IMR-90 (cell line): ENCODE measurements at regions not wholly inside any gene's neighbourhood (a gene's known extent, or its start where the extent isn't known, plus 50 kb on each side); places are given as distances from the start of the nearest gene placed in this dataset.
A peak's percentile ranks its signal among the peaks of the same experiment; 100 is the strongest.

Experiments used
- ATAC-seq: fragments of 200-7000 bp; cut with Tn5 transposase; 2 replicates; pipeline ENCODE4 v1.9.1; 2020; ENCODE audit warnings: low read depth, mild to moderate bottlenecking, moderate library complexity
- BruUV-seq: library from RNA; stranded (reverse); fragments of 400-500 nt; replicated peaks from 2 replicates; lab custom pipeline; 2021; lab: Mats Ljungman, UMichigan
- CTCF ChIA-PET: fragments of 300-600 bp; formaldehyde crosslinking; extraction: SDS; loops from one replicate; lab custom pipeline; 2021; ENCODE audit warnings: antibody characterized with exemption; lab: Yijun Ruan, JAX
- POLR2A ChIA-PET: fragments of 300-600 bp; sonication (Branson Sonifier 250); formaldehyde crosslinking; loops from one replicate; lab custom pipeline; 2022; ENCODE audit warnings: antibody characterized with exemption; ENCODE audit not compliant: unreplicated experiment; lab: Charles Lee
- DNase-seq: peaks from one replicate; pipeline ENCODE4 v3.0.0; 2013
- H2AFZ ChIP-seq: replicated peaks from 2 replicates; pipeline ENCODE3; 2013; ENCODE audit warnings: low read length, mild to moderate bottlenecking; ENCODE audit not compliant: poor library complexity
- H2AK5ac ChIP-seq: 2 replicates; pipeline ENCODE4 v1.6.1; 2013; ENCODE audit warnings: low read depth, low read length, inconsistent platforms
- H2AK9ac ChIP-seq: replicated peaks from 2 replicates; pipeline ENCODE3; 2013; ENCODE audit warnings: mild to moderate bottlenecking, low read depth, low read length, moderate library complexity; ENCODE audit not compliant: poor library complexity
- H2BK120ac ChIP-seq: 2 replicates; pipeline ENCODE4 v1.6.1; 2013; ENCODE audit warnings: low read depth, low read length, inconsistent platforms
- H2BK15ac ChIP-seq: 3 replicates; pipeline ENCODE4 v1.6.1; 2013; ENCODE audit warnings: low read depth, low read length, inconsistent platforms
- H2BK20ac ChIP-seq: 2 replicates; pipeline ENCODE4 v1.6.1; 2013; ENCODE audit warnings: low read depth, mild to moderate bottlenecking, inconsistent platforms, low read length, moderate library complexity
- H2BK5ac ChIP-seq: 2 replicates; pipeline ENCODE4 v1.6.1; 2013; ENCODE audit warnings: mild to moderate bottlenecking, low read depth, low read length, inconsistent platforms; ENCODE audit not compliant: poor library complexity, severe bottlenecking
- H3K14ac ChIP-seq: replicated peaks from 2 replicates; pipeline ENCODE4 v1.6.1; 2013; ENCODE audit warnings: low read depth, low read length, inconsistent platforms
- H3K18ac ChIP-seq: 2 replicates; pipeline ENCODE4 v1.6.1; 2013; ENCODE audit warnings: low read depth, low read length, control low read depth
- H3K23ac ChIP-seq: 2 replicates; pipeline ENCODE4 v1.6.1; 2013; ENCODE audit warnings: low read depth, low read length, inconsistent platforms
- H3K27ac ChIP-seq: 2 replicates; pipeline ENCODE4 v1.5.1; 2013; ENCODE audit warnings: mild to moderate bottlenecking, control low read depth, low read length; ENCODE audit not compliant: insufficient read depth
- H3K27me3 ChIP-seq: 2 replicates; pipeline ENCODE4 v1.6.1; 2013; ENCODE audit warnings: low read length; ENCODE audit not compliant: control insufficient read depth, insufficient read depth
- H3K36me3 ChIP-seq: 2 replicates; pipeline ENCODE4 v1.6.1; 2013; ENCODE audit warnings: low read length, mixed read lengths; ENCODE audit not compliant: control insufficient read depth, insufficient read depth
- H3K4ac ChIP-seq: 2 replicates; pipeline ENCODE4 v1.6.1; 2013; ENCODE audit warnings: low read depth, low read length, inconsistent platforms
- H3K4me1 ChIP-seq: 2 replicates; pipeline ENCODE4 v1.6.1; 2013; ENCODE audit warnings: low read length, mixed read lengths; ENCODE audit not compliant: control insufficient read depth, insufficient read depth
- H3K4me2 ChIP-seq: 2 replicates; pipeline ENCODE4 v1.6.1; 2013; ENCODE audit warnings: low read depth, mild to moderate bottlenecking, control low read depth, low read length, moderate library complexity
- H3K4me3 ChIP-seq: 2 replicates; pipeline ENCODE4 v1.5.1; 2013; ENCODE audit warnings: low read depth, mild to moderate bottlenecking, control low read depth, low read length, moderate library complexity; ENCODE audit not compliant: insufficient read depth
- H3K56ac ChIP-seq: 2 replicates; pipeline ENCODE4 v1.6.1; 2013; ENCODE audit warnings: low read length, inconsistent platforms; ENCODE audit not compliant: insufficient read depth; ENCODE audit errors: extremely low read depth
- H3K79me1 ChIP-seq, 2 experiments: 2 replicates each; pipeline ENCODE4 v1.6.1; 2013; ENCODE audit warnings: low read length in 2 of 2, inconsistent platforms in 1 of 2, low read depth in 1 of 2
- H3K9ac ChIP-seq: 2 replicates; pipeline ENCODE4 v1.6.1; 2013; ENCODE audit warnings: low read depth, low read length, control low read depth
- H3K9me1 ChIP-seq: 2 replicates; pipeline ENCODE4 v1.6.1; 2013; ENCODE audit warnings: low read length, inconsistent platforms; ENCODE audit not compliant: insufficient read depth
- H3K9me3 ChIP-seq: 2 replicates; pipeline ENCODE4 v1.6.1; 2013; ENCODE audit warnings: low read length; ENCODE audit not compliant: control insufficient read depth, insufficient read depth
- H4K20me1 ChIP-seq: 2 replicates; pipeline ENCODE4 v1.6.1; 2013; ENCODE audit warnings: low read length, inconsistent platforms; ENCODE audit not compliant: insufficient read depth
- H4K5ac ChIP-seq: 2 replicates; pipeline ENCODE4 v1.6.1; 2013; ENCODE audit warnings: mild to moderate bottlenecking, low read depth, low read length, control low read depth
- H4K8ac ChIP-seq, 2 experiments: 2 replicates each; pipeline ENCODE4 v1.6.1; 2013; ENCODE audit warnings: low read depth in 2 of 2, low read length in 2 of 2, control low read depth in 1 of 2, inconsistent platforms in 1 of 2
- H4K91ac ChIP-seq: 2 replicates; pipeline ENCODE4 v1.6.1; 2013; ENCODE audit warnings: low read depth, low read length, inconsistent platforms; ENCODE audit not compliant: insufficient read depth
- BHLHE40 ChIP-seq: fragments of 150-350 bp; IDR thresholded peaks from 2 replicates; pipeline ENCODE4 v1.6.1; 2016; ENCODE audit warnings: mild to moderate bottlenecking, low read depth, low read length
- CEBPB ChIP-seq: IDR thresholded peaks from 2 replicates; pipeline ENCODE4 v1.6.1; 2012; ENCODE audit warnings: low read depth, low read length, improper control_type of control experiment
- CHD1 ChIP-seq: IDR thresholded peaks from 2 replicates; pipeline ENCODE4 v1.6.1; 2012; ENCODE audit warnings: low read depth, low read length, improper control_type of control experiment
- MAFK ChIP-seq: IDR thresholded peaks from 2 replicates; pipeline ENCODE4 v1.6.1; 2012; ENCODE audit warnings: low read depth, low read length, improper control_type of control experiment
- NFE2L2 ChIP-seq: fragments of 150-350 bp; IDR thresholded peaks from 2 replicates; pipeline ENCODE4 v1.6.1; 2016; ENCODE audit warnings: low read depth, mild to moderate bottlenecking, low read length
- POLR2A ChIP-seq: IDR thresholded peaks from 2 replicates; pipeline ENCODE4 v1.6.1; 2012; ENCODE audit warnings: mild to moderate bottlenecking, low read depth, low read length
- RAD21 ChIP-seq: IDR thresholded peaks from 2 replicates; pipeline ENCODE4 v1.6.1; 2012; ENCODE audit warnings: low read length, improper control_type of control experiment
- RCOR1 ChIP-seq: IDR thresholded peaks from 2 replicates; pipeline ENCODE4 v1.6.1; 2012; ENCODE audit warnings: mild to moderate bottlenecking, low read length, improper control_type of control experiment; ENCODE audit not compliant: insufficient replicate concordance
- SMC3 ChIP-seq: fragments of 150-350 bp; IDR thresholded peaks from 2 replicates; pipeline ENCODE4 v1.6.1; 2016; ENCODE audit warnings: low read depth, mild to moderate bottlenecking, antibody characterized with exemption, low read length, moderate library complexity
- dilution Hi-C: fragments of 300-500 bp; cut with HindIII; formaldehyde crosslinking; loops from one replicate; pipeline ENCODE4 v1.14.3; 2018; ENCODE audit warnings: low sequenced_read_pairs; ENCODE audit not compliant: unreplicated experiment
- in situ Hi-C: fragments of 300-500 bp; cut with MboI; formaldehyde crosslinking; loops from 3 replicates; pipeline ENCODE4 v1.14.3; 2019; ENCODE audit warnings: low sequenced_read_pairs, inconsistent platforms, mixed read lengths
- intact Hi-C: fragments of 100-400 bp; cut with micrococcal nuclease; formaldehyde crosslinking; loops from 2 replicates; pipeline ENCODE4 v1.10.0; 2022
- TF ChIP-seq, protein P1 (sequence below): fragments of 150-350 bp; IDR thresholded peaks from 2 replicates; pipeline ENCODE4 v1.6.1; 2016; ENCODE audit warnings: low read depth, mild to moderate bottlenecking, low read length, moderate library complexity, borderline replicate concordance
- TF ChIP-seq, protein P2 (sequence below): fragments of 150-350 bp; IDR thresholded peaks from 2 replicates; pipeline ENCODE4 v1.6.1; 2017; ENCODE audit warnings: mild to moderate bottlenecking, antibody characterized with exemption, low read length, low read depth
- TF ChIP-seq, protein P3 (sequence below): conservative IDR thresholded peaks from 2 replicates; pipeline ENCODE4 v1.5.1; 2012; ENCODE audit warnings: mild to moderate bottlenecking, low read depth, low read length, improper control_type of control experiment

DNA sequence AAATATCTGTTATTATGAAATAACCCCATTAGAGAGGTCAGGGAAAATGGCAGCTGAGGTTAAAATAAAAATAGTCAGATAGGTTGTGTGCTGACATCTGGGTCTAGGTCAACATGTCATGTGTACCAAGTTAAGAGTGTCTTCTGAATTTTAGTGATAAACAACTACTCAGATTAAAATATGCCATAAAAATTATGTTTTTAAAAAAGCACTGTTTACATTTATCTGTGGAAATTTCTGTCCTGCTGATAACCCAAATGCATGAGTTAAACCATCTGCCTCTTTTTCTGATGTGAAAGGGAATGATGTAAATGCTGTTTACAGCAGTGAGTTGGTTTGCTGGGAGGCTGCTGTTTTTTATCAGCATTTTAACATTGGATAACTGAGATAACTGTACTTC is 361.2 kb upstream of the TARS1 start:
- DNase-seq, result peak; percentile 53
- Histone ChIP-seq H3K4ac (no peak overlapping the region), H3K9me3 (no peaks in the 10 kb centered on the region; the same call in 1 of the 2 replicates), H2AFZ (no peak overlapping the region), H4K8ac (no peak overlapping the region), H3K14ac (no peak overlapping the region), H2AK5ac (no peak overlapping the region), H3K27me3 (no peaks in the 10 kb centered on the region), H3K4me2 (no peak overlapping the region), H3K36me3 (no peaks in the 10 kb centered on the region), H2BK20ac (no peak overlapping the region), H3K4me3 (no peak overlapping the region), H3K4me1 (peaks cover 8% of the 10 kb centered on the region), H2BK15ac (no peak overlapping the region), H3K9me1 (no peaks in the 10 kb centered on the region), H3K27ac (peak overlapping the region; percentile 93; the same call in 1 of the 2 replicates), H4K91ac (no peak overlapping the region), H2BK5ac (no peak overlapping the region), H2BK120ac (no peak overlapping the region), H3K23ac (no peak overlapping the region), H3K56ac (no peak overlapping the region), H2AK9ac (no peak overlapping the region), H3K18ac (no peak overlapping the region; the same call in 1 of the 2 replicates), H4K20me1 (no peaks in the 10 kb centered on the region), H3K9ac (no peak overlapping the region), H4K5ac (no peak overlapping the region), H3K79me1 (no peaks in the 10 kb centered on the region)
- BruUV-seq, result no TSS peak
- ATAC-seq, result peak; percentile 72
- TF ChIP-seq SMC3 (no peak), POLR2A (no peak), RCOR1 (no peak), CHD1 (no peak), NFE2L2 (no peak), RAD21 (no peak), BHLHE40 (no peak), MAFK (no peak), CEBPB (no peak)
- TF ChIP-seq, protein P1, sequence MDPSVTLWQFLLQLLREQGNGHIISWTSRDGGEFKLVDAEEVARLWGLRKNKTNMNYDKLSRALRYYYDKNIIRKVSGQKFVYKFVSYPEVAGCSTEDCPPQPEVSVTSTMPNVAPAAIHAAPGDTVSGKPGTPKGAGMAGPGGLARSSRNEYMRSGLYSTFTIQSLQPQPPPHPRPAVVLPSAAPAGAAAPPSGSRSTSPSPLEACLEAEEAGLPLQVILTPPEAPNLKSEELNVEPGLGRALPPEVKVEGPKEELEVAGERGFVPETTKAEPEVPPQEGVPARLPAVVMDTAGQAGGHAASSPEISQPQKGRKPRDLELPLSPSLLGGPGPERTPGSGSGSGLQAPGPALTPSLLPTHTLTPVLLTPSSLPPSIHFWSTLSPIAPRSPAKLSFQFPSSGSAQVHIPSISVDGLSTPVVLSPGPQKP, result no peak
- TF ChIP-seq, protein P2, sequence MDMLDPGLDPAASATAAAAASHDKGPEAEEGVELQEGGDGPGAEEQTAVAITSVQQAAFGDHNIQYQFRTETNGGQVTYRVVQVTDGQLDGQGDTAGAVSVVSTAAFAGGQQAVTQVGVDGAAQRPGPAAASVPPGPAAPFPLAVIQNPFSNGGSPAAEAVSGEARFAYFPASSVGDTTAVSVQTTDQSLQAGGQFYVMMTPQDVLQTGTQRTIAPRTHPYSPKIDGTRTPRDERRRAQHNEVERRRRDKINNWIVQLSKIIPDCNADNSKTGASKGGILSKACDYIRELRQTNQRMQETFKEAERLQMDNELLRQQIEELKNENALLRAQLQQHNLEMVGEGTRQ, result no peak
- TF ChIP-seq, protein P3, sequence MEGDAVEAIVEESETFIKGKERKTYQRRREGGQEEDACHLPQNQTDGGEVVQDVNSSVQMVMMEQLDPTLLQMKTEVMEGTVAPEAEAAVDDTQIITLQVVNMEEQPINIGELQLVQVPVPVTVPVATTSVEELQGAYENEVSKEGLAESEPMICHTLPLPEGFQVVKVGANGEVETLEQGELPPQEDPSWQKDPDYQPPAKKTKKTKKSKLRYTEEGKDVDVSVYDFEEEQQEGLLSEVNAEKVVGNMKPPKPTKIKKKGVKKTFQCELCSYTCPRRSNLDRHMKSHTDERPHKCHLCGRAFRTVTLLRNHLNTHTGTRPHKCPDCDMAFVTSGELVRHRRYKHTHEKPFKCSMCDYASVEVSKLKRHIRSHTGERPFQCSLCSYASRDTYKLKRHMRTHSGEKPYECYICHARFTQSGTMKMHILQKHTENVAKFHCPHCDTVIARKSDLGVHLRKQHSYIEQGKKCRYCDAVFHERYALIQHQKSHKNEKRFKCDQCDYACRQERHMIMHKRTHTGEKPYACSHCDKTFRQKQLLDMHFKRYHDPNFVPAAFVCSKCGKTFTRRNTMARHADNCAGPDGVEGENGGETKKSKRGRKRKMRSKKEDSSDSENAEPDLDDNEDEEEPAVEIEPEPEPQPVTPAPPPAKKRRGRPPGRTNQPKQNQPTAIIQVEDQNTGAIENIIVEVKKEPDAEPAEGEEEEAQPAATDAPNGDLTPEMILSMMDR, result no peak
- in situ Hi-C loops, result no loop called here
- intact Hi-C loops, result loop anchor here (5.0 kb wide), 1 partner anchor 103 kb away; no protein-coding TSS in a partner anchor
- CTCF ChIA-PET, result no interaction called here
- POLR2A ChIA-PET, result interaction anchor here (0.5 kb wide), 1 partner anchor 12 kb away, joined by 3 read pairs; no protein-coding TSS in a partner anchor
- dilution Hi-C loops, result no loop called here
